ENCODE measurements at regions not wholly inside any gene's neighbourhood (a gene's known extent, or its start where the extent isn't known, plus 50 kb on each side); places are given as distances from the start of the nearest gene placed in this dataset.
A peak's percentile ranks its signal among the peaks of the same experiment; 100 is the strongest.

GRCh38 chr11:127238321-127238720 is 237.8 kb upstream of the KIRREL3 start:
- FAIRE-seq (no peak), DNase-seq (ENCODE audit: insufficient read length, low spot score) (no peak)
- TF ChIP-seq TAF1 (IDR thresholded peaks at IDR 0.05; ENCODE audit: low read depth, low read length) = no peak
- no peak for TF ChIP-seq SPI1 (IDR thresholded peaks at IDR 0.05; ENCODE audit: low read depth, low read length)
- TF ChIP-seq PAX5 (IDR thresholded peaks at IDR 0.05; ENCODE audit: insufficient read depth, low read length, severe bottlenecking) = no peak
- no peak for TF ChIP-seq POLR2AphosphoS5 (IDR thresholded peaks at IDR 0.05; ENCODE audit: low read depth, low read length)
- no peak for TF ChIP-seq POLR2A (IDR thresholded peaks at IDR 0.05; ENCODE audit: low read depth, low read length)
- no peak for TF ChIP-seq POU2F2 (IDR thresholded peaks at IDR 0.05; ENCODE audit: low read depth, low read length)

- TF ChIP-seq POLR2A (IDR thresholded peaks at IDR 0.05; ENCODE audit: low read depth, low read length) = no peak
- no peak for TF ChIP-seq PAX5 (IDR thresholded peaks at IDR 0.05; ENCODE audit: insufficient read depth, low read length, severe bottlenecking)
- no peak for TF ChIP-seq TAF1 (IDR thresholded peaks at IDR 0.05; ENCODE audit: low read depth, low read length)
- no peak for TF ChIP-seq SPI1 (IDR thresholded peaks at IDR 0.05; ENCODE audit: low read depth, low read length)
- TF ChIP-seq POLR2AphosphoS5 (IDR thresholded peaks at IDR 0.05; ENCODE audit: low read depth, low read length) = no peak
- no peak for TF ChIP-seq POU2F2 (IDR thresholded peaks at IDR 0.05; ENCODE audit: low read depth, low read length)
- DNase-seq (ENCODE audit: insufficient read length, low spot score) = no peak
- FAIRE-seq = peak; percentile 5
Observed at GRCh38 chr11:127236776-127237175, 236.2 kb upstream of the KIRREL3 start.

- no peak for DNase-seq (ENCODE audit: insufficient read length, low spot score)
- FAIRE-seq = no peak
Observed at GRCh38 chr11:127233998-127234397, 233.4 kb upstream of the KIRREL3 start.

GRCh38 chr11:127230392-127230791 is 229.8 kb upstream of the KIRREL3 start:
- FAIRE-seq (no peak), DNase-seq (ENCODE audit: insufficient read length, low spot score) (no peak)
- no peak for TF ChIP-seq PAX5 (IDR thresholded peaks at IDR 0.05; ENCODE audit: insufficient read depth, low read length, severe bottlenecking)
- no peak for TF ChIP-seq TAF1 (IDR thresholded peaks at IDR 0.05; ENCODE audit: low read depth, low read length)

More at GRCh38 chr11:127233998-127234397, 233.4 kb upstream of the KIRREL3 start:
- TF ChIP-seq SPI1 (IDR thresholded peaks at IDR 0.05; ENCODE audit: low read depth, low read length) (no peak), POU2F2 (IDR thresholded peaks at IDR 0.05; ENCODE audit: low read depth, low read length) (no peak), POLR2A (IDR thresholded peaks at IDR 0.05; ENCODE audit: low read depth, low read length) (no peak), PAX5 (IDR thresholded peaks at IDR 0.05; ENCODE audit: insufficient read depth, low read length, severe bottlenecking) (no peak), TAF1 (IDR thresholded peaks at IDR 0.05; ENCODE audit: low read depth, low read length) (no peak), POLR2AphosphoS5 (IDR thresholded peaks at IDR 0.05; ENCODE audit: low read depth, low read length) (no peak)

GRCh38 chr11:127226949-127227348 is 226.4 kb upstream of the KIRREL3 start:
- no peak for TF ChIP-seq SPI1 (IDR thresholded peaks at IDR 0.05; ENCODE audit: low read depth, low read length)
- no peak for TF ChIP-seq POU2F2 (IDR thresholded peaks at IDR 0.05; ENCODE audit: low read depth, low read length)
- TF ChIP-seq POLR2A (IDR thresholded peaks at IDR 0.05; ENCODE audit: low read depth, low read length) = no peak
- TF ChIP-seq PAX5 (IDR thresholded peaks at IDR 0.05; ENCODE audit: insufficient read depth, low read length, severe bottlenecking) = no peak
- no peak for TF ChIP-seq TAF1 (IDR thresholded peaks at IDR 0.05; ENCODE audit: low read depth, low read length)
- TF ChIP-seq POLR2AphosphoS5 (IDR thresholded peaks at IDR 0.05; ENCODE audit: low read depth, low read length) = no peak
- FAIRE-seq (no peak), DNase-seq (ENCODE audit: insufficient read length, low spot score) (no peak)

GRCh38 chr11:127226380-127226779 is 225.8 kb upstream of the KIRREL3 start:
- FAIRE-seq (no peak), DNase-seq (ENCODE audit: insufficient read length, low spot score) (no peak)
- TF ChIP-seq SPI1 (IDR thresholded peaks at IDR 0.05; ENCODE audit: low read depth, low read length) (no peak), TAF1 (IDR thresholded peaks at IDR 0.05; ENCODE audit: low read depth, low read length) (no peak), POU2F2 (IDR thresholded peaks at IDR 0.05; ENCODE audit: low read depth, low read length) (no peak), POLR2AphosphoS5 (IDR thresholded peaks at IDR 0.05; ENCODE audit: low read depth, low read length) (no peak), POLR2A (IDR thresholded peaks at IDR 0.05; ENCODE audit: low read depth, low read length) (no peak), PAX5 (IDR thresholded peaks at IDR 0.05; ENCODE audit: insufficient read depth, low read length, severe bottlenecking) (no peak)

GRCh38 chr11:127225619-127226018 is 225.0 kb upstream of the KIRREL3 start:
- TF ChIP-seq POLR2A (IDR thresholded peaks at IDR 0.05; ENCODE audit: low read depth, low read length) (no peak), POU2F2 (IDR thresholded peaks at IDR 0.05; ENCODE audit: low read depth, low read length) (no peak), TAF1 (IDR thresholded peaks at IDR 0.05; ENCODE audit: low read depth, low read length) (no peak), SPI1 (IDR thresholded peaks at IDR 0.05; ENCODE audit: low read depth, low read length) (no peak), POLR2AphosphoS5 (IDR thresholded peaks at IDR 0.05; ENCODE audit: low read depth, low read length) (no peak), PAX5 (IDR thresholded peaks at IDR 0.05; ENCODE audit: insufficient read depth, low read length, severe bottlenecking) (no peak)
- FAIRE-seq = no peak

GRCh38 chr11:127224276-127224675 is 223.7 kb upstream of the KIRREL3 start:
- FAIRE-seq (no peak), DNase-seq (ENCODE audit: insufficient read length, low spot score) (no peak)
- no peak for TF ChIP-seq POU2F2 (IDR thresholded peaks at IDR 0.05; ENCODE audit: low read depth, low read length)
- TF ChIP-seq PAX5 (IDR thresholded peaks at IDR 0.05; ENCODE audit: insufficient read depth, low read length, severe bottlenecking) = no peak
- TF ChIP-seq SPI1 (IDR thresholded peaks at IDR 0.05; ENCODE audit: low read depth, low read length) = no peak
- TF ChIP-seq POLR2A (IDR thresholded peaks at IDR 0.05; ENCODE audit: low read depth, low read length) = no peak
- TF ChIP-seq TAF1 (IDR thresholded peaks at IDR 0.05; ENCODE audit: low read depth, low read length) = no peak
- TF ChIP-seq POLR2AphosphoS5 (IDR thresholded peaks at IDR 0.05; ENCODE audit: low read depth, low read length) = no peak

More at GRCh38 chr11:127225619-127226018, 225.0 kb upstream of the KIRREL3 start:
- DNase-seq (ENCODE audit: insufficient read length, low spot score) = no peak

- no peak for FAIRE-seq
- TF ChIP-seq PAX5 (IDR thresholded peaks at IDR 0.05; ENCODE audit: insufficient read depth, low read length, severe bottlenecking) (no peak), SPI1 (IDR thresholded peaks at IDR 0.05; ENCODE audit: low read depth, low read length) (no peak), POLR2A (IDR thresholded peaks at IDR 0.05; ENCODE audit: low read depth, low read length) (no peak), TAF1 (IDR thresholded peaks at IDR 0.05; ENCODE audit: low read depth, low read length) (no peak), POU2F2 (IDR thresholded peaks at IDR 0.05; ENCODE audit: low read depth, low read length) (no peak)
- DNase-seq (ENCODE audit: insufficient read length, low spot score) = no peak
Observed at GRCh38 chr11:127223633-127224032, 223.1 kb upstream of the KIRREL3 start.

- no peak for TF ChIP-seq TAF1 (IDR thresholded peaks at IDR 0.05; ENCODE audit: low read depth, low read length)
- DNase-seq (ENCODE audit: insufficient read length, low spot score) (no peak), FAIRE-seq (no peak)
Observed at GRCh38 chr11:127223026-127223425, 222.5 kb upstream of the KIRREL3 start.

Measured in GM12891 (cell line).